ENCODE measurements at regions not wholly inside any gene's neighbourhood (a gene's known extent, or its start where the extent isn't known, plus 50 kb on each side); places are given as distances from the start of the nearest gene placed in this dataset.

- TF ChIP-seq CTCF (conservative IDR thresholded peaks at IDR 0.05; ENCODE audit: low read depth, low read length), result no peak
- TF ChIP-seq POLR2A (IDR thresholded peaks at IDR 0.05; ENCODE audit: low read depth, low read length), result no peak
- no peak for TF ChIP-seq SMC3 (IDR thresholded peaks at IDR 0.05; ENCODE audit: low read depth, low read length)
- no peak for TF ChIP-seq MAFK (IDR thresholded peaks at IDR 0.05; ENCODE audit: low read depth, low read length)
- TF ChIP-seq ELK1 (IDR thresholded peaks at IDR 0.05; ENCODE audit: borderline replicate concordance, low read depth, low read length), result no peak
- TF ChIP-seq RAD21 (IDR thresholded peaks at IDR 0.05; ENCODE audit: low read length), result no peak
- no peak for TF ChIP-seq CEBPB (IDR thresholded peaks at IDR 0.05; ENCODE audit: low read depth, low read length)
- no peak for TF ChIP-seq USF2 (IDR thresholded peaks at IDR 0.05; ENCODE audit: low read depth, low read length)
- no peak for TF ChIP-seq RCOR1 (IDR thresholded peaks at IDR 0.05; ENCODE audit: insufficient replicate concordance, low read length)
Measured at GRCh38 chr5:57009811-57010210, 57.9 kb upstream of the MIER3 start.

All from IMR-90 (cell line).